HCT116 (cell line): ENCODE measurements at regions not wholly inside any gene's neighbourhood (a gene's known extent, or its start where the extent isn't known, plus 50 kb on each side); places are given as distances from the start of the nearest gene placed in this dataset.

ENCODE experiments used
- ATAC-seq: fragments of 200-7000 bp; cut with Tn5 transposase; 2 replicates; pipeline ENCODE4 v1.9.1; 2020; ENCODE audit warnings: mild to moderate bottlenecking, moderate library complexity
- BruUV-seq: library from RNA; stranded (reverse); fragments of 400-500 nt; replicated peaks from 2 replicates; lab custom pipeline; 2021; lab: Mats Ljungman, UMichigan
- CTCF ChIA-PET: fragments of 300-600 bp; sonication (Branson Sonifier 250); formaldehyde crosslinking; loops from one replicate; lab custom pipeline; 2021; ENCODE audit warnings: antibody characterized with exemption; lab: Charles Lee
- POLR2A ChIA-PET: fragments of 300-600, 350-600 bp; sonication (Branson Sonifier 250); formaldehyde crosslinking; loops from one replicate; lab custom pipeline; 2021; ENCODE audit warnings: antibody characterized with exemption; lab: Charles Lee
- RAD21 ChIA-PET, 2 experiments: fragments of 300-600 bp; sonication (Branson Sonifier 250); formaldehyde crosslinking; loops; one replicate each; lab custom pipeline; 2023; ENCODE audit warnings: low total read pairs in 2 of 2; ENCODE audit not compliant: uncharacterized antibody in 2 of 2, unreplicated experiment in 2 of 2, low non-redundant PET in 1 of 2; lab: Charles Lee
- DNase-seq: peaks from one replicate; pipeline ENCODE4 v3.0.0-alpha.2; 2010; ENCODE audit warnings: low read depth, low spot score
- H2AFZ ChIP-seq: fragments of 200-600 bp; shearing (Covaris generic), sonication (generic); 2 replicates; pipeline ENCODE4 v1.6.1; 2017; ENCODE audit warnings: low read depth, mixed run types, mixed read lengths, antibody characterized with exemption, low read length; ENCODE audit not compliant: poor library complexity, severe bottlenecking
- H3K27ac ChIP-seq: 2 replicates; pipeline ENCODE4 v1.5.1; 2012; ENCODE audit warnings: low read depth, low read length
- H3K27me3 ChIP-seq: fragments of 200-600 bp; sonication (generic); 2 replicates; pipeline ENCODE4 v1.6.1; 2016; ENCODE audit warnings: mixed run types, low read length, mixed read lengths; ENCODE audit not compliant: insufficient read depth
- H3K36me3 ChIP-seq, 2 experiments: fragments of 200-500 bp in 1 of 2; fragments of 200-600 bp in 1 of 2; sonication (Bioruptor generic) in 1 of 2; sonication (generic) in 1 of 2; 2 replicates each; pipeline versions ENCODE4 v1.5.1 to v1.6.1; 2014 to 2016; ENCODE audit warnings: low read length in 2 of 2, inconsistent platforms in 1 of 2, mixed read lengths in 1 of 2, mixed run types in 1 of 2; ENCODE audit not compliant: insufficient read depth in 2 of 2, control insufficient read depth in 1 of 2
- H3K4me1 ChIP-seq, 2 experiments: fragments of 200-600 bp in 1 of 2; sonication (generic) in 1 of 2; 2 replicates each; pipeline versions ENCODE4 v1.5.1 to v1.6.1; 2012 to 2017; ENCODE audit warnings: low read length in 2 of 2, inconsistent platforms in 1 of 2, mild to moderate bottlenecking in 1 of 2, mixed read lengths in 1 of 2, mixed run types in 1 of 2, moderate library complexity in 1 of 2; ENCODE audit not compliant: insufficient read depth in 2 of 2, control insufficient read depth in 1 of 2
- H3K4me2 ChIP-seq: fragments of 200-600 bp; sonication (generic); 2 replicates; pipeline ENCODE4 v1.6.1; 2017; ENCODE audit warnings: mixed run types, low read length, mixed read lengths
- H3K4me3 ChIP-seq, 2 experiments: fragments of 200-600 bp in 1 of 2; sonication (generic) in 1 of 2; replicated peaks in 1 of 2; 2 replicates each; pipeline ENCODE4 v1.5.1; 2011 to 2016; ENCODE audit warnings: low read length in 2 of 2, control low read depth in 1 of 2, low read depth in 1 of 2, mild to moderate bottlenecking in 1 of 2, mixed read lengths in 1 of 2, mixed run types in 1 of 2
- H3K79me2 ChIP-seq: fragments of 200-600 bp; sonication (generic); 2 replicates; pipeline ENCODE4 v1.6.1; 2017; ENCODE audit warnings: mild to moderate bottlenecking, mixed run types, low read length, moderate library complexity, mixed read lengths; ENCODE audit not compliant: insufficient read depth
- H3K9ac ChIP-seq: fragments of 200-600 bp; sonication (generic); 2 replicates; pipeline ENCODE4 v1.6.1; 2016; ENCODE audit warnings: low read length, mixed read lengths
- H3K9me2 ChIP-seq: fragments of 200-600 bp; sonication (generic), shearing (Covaris generic); 2 replicates; pipeline ENCODE4 v1.6.1; 2017; ENCODE audit warnings: mixed run types, mild to moderate bottlenecking, moderate library complexity; ENCODE audit not compliant: insufficient read depth
- H3K9me3 ChIP-seq, 2 experiments: fragments of 200-500 bp in 1 of 2; fragments of 200-600 bp in 1 of 2; sonication (Bioruptor generic) in 1 of 2; sonication (generic) in 1 of 2; 2 replicates each; pipeline ENCODE4 v1.6.1; 2014 to 2017; ENCODE audit warnings: low read length in 2 of 2, mixed read lengths in 2 of 2, inconsistent platforms in 1 of 2, low read depth in 1 of 2, mild to moderate bottlenecking in 1 of 2, mixed run types in 1 of 2, moderate library complexity in 1 of 2; ENCODE audit not compliant: control insufficient read depth in 1 of 2, insufficient read depth in 1 of 2
- H4K20me1 ChIP-seq: fragments of 200-600 bp; sonication (generic), shearing (Covaris generic); 2 replicates; pipeline ENCODE4 v1.6.1; 2017; ENCODE audit warnings: mixed run types, mild to moderate bottlenecking, moderate library complexity; ENCODE audit not compliant: insufficient read depth
- CBX3 ChIP-seq: IDR thresholded peaks from 2 replicates; pipeline ENCODE4 v1.6.1; 2012; ENCODE audit warnings: low read depth
- EZH2phosphoT487 ChIP-seq: fragments of 200-600 bp; IDR thresholded peaks from 2 replicates; pipeline ENCODE4 v1.6.1; 2018; ENCODE audit warnings: antibody characterized with exemption, borderline replicate concordance
- FOSL1 ChIP-seq: IDR thresholded peaks from 2 replicates; pipeline ENCODE4 v1.6.1; 2012; ENCODE audit warnings: low read depth
- JUND ChIP-seq: IDR thresholded peaks from 2 replicates; pipeline ENCODE4 v1.6.1; 2012
- POLR2A ChIP-seq: IDR thresholded peaks from 2 replicates; pipeline ENCODE4 v1.7.0; 2011; ENCODE audit warnings: borderline replicate concordance; ENCODE audit not compliant: insufficient read depth, insufficient read length; ENCODE audit errors: extremely low read depth
- POLR2AphosphoS5 ChIP-seq: IDR thresholded peaks from 2 replicates; pipeline ENCODE4 v1.6.1; 2011; ENCODE audit warnings: mild to moderate bottlenecking, low read depth, low read length, moderate library complexity
- RAD21 ChIP-seq: IDR thresholded peaks from 2 replicates; pipeline ENCODE4 v1.6.1; 2012; ENCODE audit warnings: low read depth, mild to moderate bottlenecking
- SP1 ChIP-seq: IDR thresholded peaks from 2 replicates; pipeline ENCODE4 v1.6.1; 2012; ENCODE audit warnings: low read depth
- ZFX ChIP-seq: fragments of 450-650 bp; IDR thresholded peaks from 2 replicates; pipeline ENCODE4 v1.6.1; 2017
- intact Hi-C: fragments of 100-400 bp; cut with micrococcal nuclease; formaldehyde crosslinking; loops from 2 replicates; pipeline ENCODE4 v1.10.0; 2022
- TF ChIP-seq, protein P1 (sequence below), 3 experiments: fragments of 200-600 bp in 1 of 3; sonication (generic) in 1 of 3; IDR thresholded peaks in 2 of 3; conservative IDR thresholded peaks in 1 of 3; 2 replicates each; pipeline ENCODE4 v1.5.1; 2012 to 2017; ENCODE audit warnings: low read depth in 2 of 3, low read length in 2 of 3, antibody characterized with exemption in 1 of 3, borderline replicate concordance in 1 of 3, control low read depth in 1 of 3, mild to moderate bottlenecking in 1 of 3, mixed read lengths in 1 of 3, mixed run types in 1 of 3, moderate library complexity in 1 of 3; ENCODE audit not compliant: insufficient read depth in 1 of 3
- TF ChIP-seq, protein P2 (sequence below): IDR thresholded peaks from 2 replicates; pipeline ENCODE4 v1.6.1; 2012; ENCODE audit warnings: low read depth
- TF ChIP-seq, protein P3 (sequence below): IDR thresholded peaks from 2 replicates; pipeline ENCODE4 v1.6.1; 2011; ENCODE audit warnings: mild to moderate bottlenecking, low read length, moderate library complexity; ENCODE audit not compliant: insufficient replicate concordance; ENCODE audit errors: extremely low read depth

DNA sequence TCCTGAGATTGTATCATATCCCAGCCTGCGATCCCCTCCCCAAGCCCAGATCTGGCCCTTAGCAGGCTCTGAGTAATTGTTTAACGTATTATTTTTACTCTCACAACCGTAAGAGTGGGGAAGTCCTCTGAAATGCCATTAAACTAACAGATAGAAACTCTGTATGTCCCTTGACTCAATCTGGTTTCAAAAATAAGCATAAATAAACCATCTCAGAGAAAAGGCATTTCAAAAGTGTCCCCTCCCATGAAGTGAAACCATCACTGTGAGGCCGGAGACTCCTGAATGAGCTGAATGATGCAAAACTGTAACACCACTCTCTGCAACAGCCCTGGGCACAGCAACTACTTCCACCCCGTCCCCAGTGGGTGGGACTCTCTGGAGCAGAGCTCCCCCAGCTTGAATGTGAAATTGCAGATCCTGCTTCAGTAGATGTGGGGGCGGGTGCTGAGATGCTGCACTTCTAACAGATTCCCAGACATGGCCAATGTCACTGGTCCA is 104.1 kb downstream of the SYF2 start:
- ATAC-seq (no peak), DNase-seq (no peak)
- Histone ChIP-seq H3K9me2 (no peaks in the 10 kb centered on the region), H3K4me3 (no peak overlapping the region), H3K9ac (no peak overlapping the region), H3K4me2 (no peak overlapping the region), H3K36me3 (no peaks in the 10 kb centered on the region), H4K20me1 (no peaks in the 10 kb centered on the region), H3K27me3 (no peaks in the 10 kb centered on the region), H3K9me3 (no peaks in the 10 kb centered on the region)
- RAD21 ChIA-PET: no interaction called here
- intact Hi-C loops: no loop called here
- TF ChIP-seq ZFX: no peak
- TF ChIP-seq JUND: no peak
- TF ChIP-seq, protein P1, sequence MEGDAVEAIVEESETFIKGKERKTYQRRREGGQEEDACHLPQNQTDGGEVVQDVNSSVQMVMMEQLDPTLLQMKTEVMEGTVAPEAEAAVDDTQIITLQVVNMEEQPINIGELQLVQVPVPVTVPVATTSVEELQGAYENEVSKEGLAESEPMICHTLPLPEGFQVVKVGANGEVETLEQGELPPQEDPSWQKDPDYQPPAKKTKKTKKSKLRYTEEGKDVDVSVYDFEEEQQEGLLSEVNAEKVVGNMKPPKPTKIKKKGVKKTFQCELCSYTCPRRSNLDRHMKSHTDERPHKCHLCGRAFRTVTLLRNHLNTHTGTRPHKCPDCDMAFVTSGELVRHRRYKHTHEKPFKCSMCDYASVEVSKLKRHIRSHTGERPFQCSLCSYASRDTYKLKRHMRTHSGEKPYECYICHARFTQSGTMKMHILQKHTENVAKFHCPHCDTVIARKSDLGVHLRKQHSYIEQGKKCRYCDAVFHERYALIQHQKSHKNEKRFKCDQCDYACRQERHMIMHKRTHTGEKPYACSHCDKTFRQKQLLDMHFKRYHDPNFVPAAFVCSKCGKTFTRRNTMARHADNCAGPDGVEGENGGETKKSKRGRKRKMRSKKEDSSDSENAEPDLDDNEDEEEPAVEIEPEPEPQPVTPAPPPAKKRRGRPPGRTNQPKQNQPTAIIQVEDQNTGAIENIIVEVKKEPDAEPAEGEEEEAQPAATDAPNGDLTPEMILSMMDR (IDR thresholded peaks at IDR 0.05 in 2 of 3, conservative IDR thresholded peaks at IDR 0.05 in 1 of 3; ENCODE audit: borderline replicate concordance in 1 of 3, insufficient read depth in 1 of 3, low read depth in 2 of 3, low read length in 2 of 3): no peak
- TF ChIP-seq SP1: no peak
- TF ChIP-seq CBX3: no peak
- TF ChIP-seq EZH2phosphoT487: no peak
- no peak for TF ChIP-seq FOSL1
- TF ChIP-seq, protein P2, sequence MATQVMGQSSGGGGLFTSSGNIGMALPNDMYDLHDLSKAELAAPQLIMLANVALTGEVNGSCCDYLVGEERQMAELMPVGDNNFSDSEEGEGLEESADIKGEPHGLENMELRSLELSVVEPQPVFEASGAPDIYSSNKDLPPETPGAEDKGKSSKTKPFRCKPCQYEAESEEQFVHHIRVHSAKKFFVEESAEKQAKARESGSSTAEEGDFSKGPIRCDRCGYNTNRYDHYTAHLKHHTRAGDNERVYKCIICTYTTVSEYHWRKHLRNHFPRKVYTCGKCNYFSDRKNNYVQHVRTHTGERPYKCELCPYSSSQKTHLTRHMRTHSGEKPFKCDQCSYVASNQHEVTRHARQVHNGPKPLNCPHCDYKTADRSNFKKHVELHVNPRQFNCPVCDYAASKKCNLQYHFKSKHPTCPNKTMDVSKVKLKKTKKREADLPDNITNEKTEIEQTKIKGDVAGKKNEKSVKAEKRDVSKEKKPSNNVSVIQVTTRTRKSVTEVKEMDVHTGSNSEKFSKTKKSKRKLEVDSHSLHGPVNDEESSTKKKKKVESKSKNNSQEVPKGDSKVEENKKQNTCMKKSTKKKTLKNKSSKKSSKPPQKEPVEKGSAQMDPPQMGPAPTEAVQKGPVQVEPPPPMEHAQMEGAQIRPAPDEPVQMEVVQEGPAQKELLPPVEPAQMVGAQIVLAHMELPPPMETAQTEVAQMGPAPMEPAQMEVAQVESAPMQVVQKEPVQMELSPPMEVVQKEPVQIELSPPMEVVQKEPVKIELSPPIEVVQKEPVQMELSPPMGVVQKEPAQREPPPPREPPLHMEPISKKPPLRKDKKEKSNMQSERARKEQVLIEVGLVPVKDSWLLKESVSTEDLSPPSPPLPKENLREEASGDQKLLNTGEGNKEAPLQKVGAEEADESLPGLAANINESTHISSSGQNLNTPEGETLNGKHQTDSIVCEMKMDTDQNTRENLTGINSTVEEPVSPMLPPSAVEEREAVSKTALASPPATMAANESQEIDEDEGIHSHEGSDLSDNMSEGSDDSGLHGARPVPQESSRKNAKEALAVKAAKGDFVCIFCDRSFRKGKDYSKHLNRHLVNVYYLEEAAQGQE: no peak
- no peak for TF ChIP-seq POLR2A
- no peak for TF ChIP-seq POLR2AphosphoS5
- TF ChIP-seq, protein P3, sequence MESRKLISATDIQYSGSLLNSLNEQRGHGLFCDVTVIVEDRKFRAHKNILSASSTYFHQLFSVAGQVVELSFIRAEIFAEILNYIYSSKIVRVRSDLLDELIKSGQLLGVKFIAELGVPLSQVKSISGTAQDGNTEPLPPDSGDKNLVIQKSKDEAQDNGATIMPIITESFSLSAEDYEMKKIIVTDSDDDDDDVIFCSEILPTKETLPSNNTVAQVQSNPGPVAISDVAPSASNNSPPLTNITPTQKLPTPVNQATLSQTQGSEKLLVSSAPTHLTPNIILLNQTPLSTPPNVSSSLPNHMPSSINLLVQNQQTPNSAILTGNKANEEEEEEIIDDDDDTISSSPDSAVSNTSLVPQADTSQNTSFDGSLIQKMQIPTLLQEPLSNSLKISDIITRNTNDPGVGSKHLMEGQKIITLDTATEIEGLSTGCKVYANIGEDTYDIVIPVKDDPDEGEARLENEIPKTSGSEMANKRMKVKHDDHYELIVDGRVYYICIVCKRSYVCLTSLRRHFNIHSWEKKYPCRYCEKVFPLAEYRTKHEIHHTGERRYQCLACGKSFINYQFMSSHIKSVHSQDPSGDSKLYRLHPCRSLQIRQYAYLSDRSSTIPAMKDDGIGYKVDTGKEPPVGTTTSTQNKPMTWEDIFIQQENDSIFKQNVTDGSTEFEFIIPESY: no peak
- no peak for TF ChIP-seq RAD21
- TF ChIP-seq, all 23 proteins: peak for 0
- H3K27ac ChIP-seq: no peak overlapping the region
- ChIA-PET CTCF (no interaction called here), POLR2A (no interaction called here)
- H2AFZ ChIP-seq: no peak overlapping the region
- H3K79me2 ChIP-seq: no peaks in the 10 kb centered on the region
- no peaks in the 10 kb centered on the region for H3K4me1 ChIP-seq
- BruUV-seq: no TSS peak
